AG08395 (cell line): ENCODE measurements at regions not wholly inside any gene's neighbourhood (a gene's known extent, or its start where the extent isn't known, plus 50 kb on each side); places are given as distances from the start of the nearest gene placed in this dataset.
"Not testable (repeated sequence)": the region's sequence is repeated elsewhere in the genome, so short reads cannot be mapped to it uniquely, and the experiment has no call there.

ENCODE experiments used
- DNase-seq: peaks from one replicate; pipeline ENCODE4 v3.0.0; 2012; ENCODE audit warnings: mixed read lengths, low spot score

GRCh38 chr1:187038784-187039183 is 210.0 kb downstream of the PLA2G4A start:
- no peak for DNase-seq

- no peak for DNase-seq
Measured at GRCh38 chr1:187041104-187041503, 212.4 kb downstream of the PLA2G4A start.

DNA sequence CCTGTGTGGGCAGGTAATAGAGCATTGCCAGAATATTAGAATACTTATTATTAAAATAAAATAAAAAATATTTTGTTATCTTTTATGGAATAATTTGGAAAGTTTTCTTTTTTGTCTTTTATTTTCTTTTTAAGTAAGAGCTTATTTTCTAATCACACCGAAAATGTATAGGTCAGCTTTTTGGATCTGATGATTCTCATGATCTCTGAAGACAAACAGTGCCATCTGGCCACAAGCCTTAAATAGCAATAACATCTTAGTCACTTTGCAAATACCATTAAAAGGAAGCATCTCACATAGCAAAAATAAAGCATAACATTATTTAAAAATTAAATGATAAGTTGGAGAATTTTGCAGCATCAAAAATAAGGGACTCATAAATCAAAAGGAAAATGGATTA is 213.8 kb downstream of the PLA2G4A start:
- no peak for DNase-seq

GRCh38 chr1:187043433-187043832 is 214.7 kb downstream of the PLA2G4A start:
- DNase-seq, result not testable (repeated sequence)

GRCh38 chr1:187044411-187044810 is 215.7 kb downstream of the PLA2G4A start:
- DNase-seq, result no peak

DNA sequence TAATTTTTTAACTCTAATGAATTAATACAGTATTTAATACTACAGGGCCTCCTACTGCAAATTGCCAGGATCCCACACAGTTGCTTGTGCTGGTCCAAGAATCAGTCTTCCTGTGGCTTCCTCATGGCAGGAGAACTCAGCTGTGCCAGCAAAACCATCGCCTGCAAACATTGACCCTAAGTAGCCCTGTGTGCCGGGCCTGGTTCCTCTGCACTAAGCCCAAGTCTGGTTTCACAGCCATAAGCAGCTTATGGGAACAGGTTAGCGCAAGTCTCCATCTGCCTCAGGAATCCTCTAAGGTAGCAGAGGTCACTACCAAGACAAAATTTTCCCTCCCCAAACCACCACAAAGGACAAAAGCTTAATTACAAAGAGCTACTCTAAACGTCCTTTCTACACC is 216.6 kb downstream of the PLA2G4A start:
- DNase-seq, result no peak

DNA sequence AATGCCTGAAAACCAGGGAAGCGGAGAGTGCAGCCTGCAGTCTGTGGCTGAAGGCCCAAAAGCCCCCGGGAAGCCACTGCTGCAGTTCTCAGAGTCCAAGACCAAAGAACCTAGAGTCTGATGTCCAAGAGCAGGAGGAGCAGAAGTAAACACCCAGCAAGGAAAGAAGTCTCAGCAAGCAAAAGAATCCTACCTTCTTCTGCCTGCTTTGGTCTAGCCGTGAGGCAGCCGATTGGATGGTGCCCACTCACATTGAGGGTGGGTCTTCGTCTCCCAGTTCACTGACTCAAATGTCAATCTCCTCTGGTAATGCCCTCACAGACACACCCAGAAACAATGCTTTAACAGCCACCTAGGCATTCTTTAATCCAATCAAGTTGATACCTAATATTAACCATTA is 217.5 kb downstream of the PLA2G4A start:
- DNase-seq, result no peak

DNA sequence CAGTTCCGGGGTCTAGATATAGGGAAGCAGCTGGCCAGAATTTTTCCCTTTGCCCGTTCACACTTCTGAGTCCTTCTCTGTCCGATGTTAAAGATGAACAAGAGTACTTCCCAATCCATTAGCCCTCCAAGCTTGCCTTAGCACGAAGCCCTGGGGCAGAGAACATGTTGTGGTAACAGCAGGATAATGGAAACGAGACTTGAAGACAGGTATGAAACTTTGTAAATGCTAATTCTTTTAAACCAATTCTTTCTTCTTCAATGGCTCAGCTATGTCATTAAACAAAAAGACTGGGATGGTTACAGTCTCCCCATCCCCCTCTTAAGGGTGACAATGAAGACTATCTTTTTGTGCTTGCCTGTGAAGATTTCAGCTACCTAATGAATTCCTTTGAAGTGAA is 218.5 kb downstream of the PLA2G4A start:
- no peak for DNase-seq

- DNase-seq, result peak; percentile 47
Measured at GRCh38 chr1:187051618-187052232, 223.0 kb downstream of the PLA2G4A start.

- no peak for DNase-seq
Measured at GRCh38 chr1:187053876-187054275, 225.1 kb downstream of the PLA2G4A start.

- DNase-seq, result no peak
Measured at GRCh38 chr1:187054862-187055757, 226.4 kb downstream of the PLA2G4A start.

DNA sequence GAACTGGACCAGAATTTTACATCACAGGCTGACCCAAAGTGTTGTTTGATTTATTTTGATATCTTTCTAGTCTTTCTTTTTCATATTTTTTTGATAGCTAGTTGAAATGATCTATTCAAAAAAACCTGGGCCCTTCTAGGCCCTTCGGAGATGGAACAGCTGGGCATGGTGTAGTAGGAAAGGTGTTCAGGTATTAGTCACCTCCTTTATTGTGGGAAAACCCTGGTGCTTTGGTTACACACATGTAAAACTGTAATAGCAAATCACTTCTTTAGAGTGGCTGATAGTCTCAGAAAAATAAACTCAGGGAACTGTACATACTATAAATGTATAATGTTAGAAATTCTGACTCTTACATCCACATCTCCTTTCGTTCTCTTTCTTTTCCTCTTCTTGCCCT is 234.5 kb downstream of the PLA2G4A start:
- no peak for DNase-seq

DNA sequence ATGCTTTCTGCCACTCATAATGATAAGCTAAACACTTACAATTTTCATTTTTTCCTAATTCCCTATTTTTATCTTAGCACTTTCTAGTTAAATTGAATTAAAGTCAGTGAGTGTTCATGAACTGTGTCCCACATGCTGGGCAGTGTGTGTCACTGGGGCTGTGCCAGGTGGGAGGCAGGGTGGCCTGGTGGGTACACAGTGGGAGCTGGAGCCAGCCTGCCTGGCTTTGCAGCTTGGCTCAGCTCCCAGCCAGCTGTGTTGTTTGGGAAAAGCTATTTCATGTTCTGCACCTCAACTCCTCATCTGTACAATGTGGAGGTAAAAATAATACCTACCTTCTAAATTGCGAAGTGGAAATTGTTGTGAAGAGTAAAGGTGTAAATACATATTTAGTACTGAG is 238.4 kb downstream of the PLA2G4A start:
- no peak for DNase-seq

DNA sequence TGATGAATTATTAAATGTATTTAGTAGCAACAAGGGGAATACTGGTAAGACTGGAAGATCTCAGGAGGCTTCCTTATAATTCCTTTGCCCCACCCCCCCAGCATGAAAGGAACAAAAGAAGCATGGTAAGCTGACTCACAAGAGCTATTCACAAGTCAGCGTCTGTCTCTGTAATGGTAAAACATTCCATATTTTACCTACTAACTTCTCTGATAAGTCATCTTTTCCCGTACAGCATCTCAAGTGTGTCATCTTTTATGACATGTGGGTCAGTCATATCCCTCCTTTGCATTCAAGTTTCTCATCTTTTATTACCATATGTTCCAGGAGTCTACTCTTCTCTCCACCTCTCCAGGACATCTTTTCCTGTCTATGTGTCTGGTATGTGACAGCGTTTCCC is 241.3 kb downstream of the PLA2G4A start:
- DNase-seq, result no peak

DNA sequence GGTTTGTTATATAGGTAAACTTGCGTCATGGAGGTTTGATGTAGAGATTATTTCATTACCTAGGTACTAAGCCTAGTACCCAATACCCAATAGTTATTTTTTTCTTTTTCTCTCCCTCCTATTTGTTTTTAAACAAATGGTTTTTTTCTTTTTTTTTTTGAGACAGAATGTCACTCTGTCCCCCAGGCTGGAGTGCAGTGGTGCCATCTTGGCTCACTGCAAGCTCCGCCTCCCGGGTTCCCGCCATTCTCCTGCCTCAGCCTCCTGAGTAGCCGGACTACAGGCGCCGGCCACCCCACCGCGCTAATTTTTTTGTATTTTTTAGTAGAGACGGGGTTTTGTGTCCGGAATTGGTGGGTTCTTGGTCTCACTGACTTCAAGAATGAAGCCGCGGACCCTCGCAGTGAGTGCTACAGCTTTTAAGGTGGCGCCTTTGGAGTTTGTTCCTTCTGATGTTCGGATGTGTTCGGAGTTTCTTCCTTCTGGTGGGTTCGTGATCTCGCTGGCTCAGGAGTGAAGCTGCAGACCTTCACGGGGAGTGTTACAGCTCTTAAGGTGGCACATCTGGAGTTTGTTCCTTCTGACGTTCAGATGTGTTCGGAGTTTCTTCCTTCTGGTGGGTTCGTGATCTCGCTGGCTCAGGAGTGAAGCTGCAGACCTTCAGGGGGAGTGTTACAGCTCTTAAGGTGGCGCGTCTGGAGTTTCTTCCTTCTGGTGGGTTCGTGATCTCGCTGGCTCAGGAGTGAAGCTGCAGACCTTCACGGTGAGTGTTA is 243.7 kb downstream of the PLA2G4A start:
- not testable (repeated sequence) for DNase-seq

- not testable (repeated sequence) for DNase-seq
Measured at GRCh38 chr1:187073035-187073560, 244.3 kb downstream of the PLA2G4A start.

DNA sequence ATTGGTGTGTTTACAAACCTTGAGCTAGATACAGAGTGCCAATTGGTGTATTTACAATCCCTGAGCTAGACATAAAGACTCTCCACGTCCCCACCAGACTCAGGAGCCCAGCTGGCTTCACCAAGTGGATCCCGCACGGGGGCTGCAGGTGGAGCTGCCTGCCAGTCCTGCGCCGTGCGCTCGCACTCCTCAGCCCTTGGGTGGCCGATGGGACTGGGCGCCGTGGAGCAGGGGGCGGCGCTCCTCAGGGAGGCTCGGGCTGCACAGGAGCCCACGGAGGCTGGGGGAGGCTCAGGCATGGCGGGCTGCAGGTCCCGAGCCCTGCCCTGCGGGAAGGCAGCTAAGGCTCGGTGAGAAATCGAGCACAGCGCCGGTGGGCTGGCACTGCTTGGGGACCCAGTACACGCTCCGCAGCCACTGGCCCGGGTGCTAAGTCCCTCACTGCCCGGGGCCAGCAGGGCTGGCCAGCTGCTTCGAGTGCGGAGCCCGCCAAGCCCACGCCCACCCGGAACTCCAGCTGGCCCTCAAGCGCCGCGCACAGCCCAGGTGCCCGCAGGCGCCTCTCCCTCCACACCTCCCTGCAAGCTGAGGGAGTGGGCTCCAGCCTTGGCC is 245.0 kb downstream of the PLA2G4A start:
- DNase-seq, result not testable (repeated sequence)

- DNase-seq, result no peak
Measured at GRCh38 chr1:187074445-187075048, 245.8 kb downstream of the PLA2G4A start.

DNA sequence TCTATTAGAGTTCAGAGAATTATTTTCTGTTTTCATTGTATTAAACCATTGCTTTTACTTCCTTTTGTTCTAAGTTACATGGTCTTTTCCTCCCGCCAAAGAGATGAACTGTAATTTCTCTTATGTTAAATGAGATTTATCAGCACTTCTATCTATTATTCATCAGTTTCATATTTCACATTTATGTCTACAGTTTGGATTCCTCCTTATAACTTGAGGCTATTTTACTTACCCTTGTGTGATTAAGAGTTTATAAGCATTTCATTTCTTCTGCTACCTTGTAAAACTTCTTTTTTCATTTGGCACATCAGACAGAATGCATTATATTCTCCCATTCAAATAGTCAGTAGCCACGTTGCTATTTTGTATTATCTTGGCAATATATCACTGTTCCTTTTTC is 248.2 kb downstream of the PLA2G4A start:
- no peak for DNase-seq

DNA sequence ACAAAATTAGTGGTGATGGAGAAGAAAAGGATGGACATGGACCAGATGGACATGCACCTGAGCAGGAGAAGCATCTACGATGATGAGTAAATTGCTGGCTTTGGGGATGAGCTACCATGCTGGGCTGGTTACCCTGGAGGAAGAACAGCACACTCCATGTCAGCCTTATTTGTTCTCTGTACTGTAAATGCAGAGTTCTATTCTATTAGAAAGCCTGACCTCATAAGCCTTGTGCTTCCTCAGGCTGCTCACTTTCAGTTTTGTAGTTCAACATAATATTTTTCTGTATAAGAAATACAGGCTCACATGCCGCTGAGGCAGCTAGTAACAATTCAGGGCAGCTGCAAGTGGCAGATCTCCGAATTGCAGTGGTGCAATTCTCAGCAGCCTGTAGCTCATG is 249.6 kb downstream of the PLA2G4A start:
- no peak for DNase-seq

GRCh38 chr1:187078916-187079315 is 250.2 kb downstream of the PLA2G4A start:
- no peak for DNase-seq

DNA sequence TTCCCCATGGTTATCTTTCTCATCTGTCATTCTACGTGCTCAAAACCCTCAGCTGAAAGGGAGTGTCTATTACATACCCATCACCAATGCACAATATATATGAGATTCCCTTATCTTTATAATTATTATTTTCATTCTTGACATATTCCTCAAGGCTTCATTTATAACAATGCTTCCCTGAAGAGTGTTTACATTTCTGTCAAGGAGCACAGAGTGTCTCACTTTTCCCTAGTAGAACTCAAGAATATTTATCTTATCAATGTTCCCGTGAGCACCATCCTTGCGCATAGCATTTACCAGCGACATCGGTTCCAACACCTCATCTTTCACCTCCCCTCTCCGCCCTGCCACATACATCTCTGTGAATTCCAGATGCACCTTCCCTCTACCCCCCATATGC is 250.6 kb downstream of the PLA2G4A start:
- no peak for DNase-seq
